K562 (cell line): ENCODE measurements at regions not wholly inside any gene's neighbourhood (a gene's known extent, or its start where the extent isn't known, plus 50 kb on each side); places are given as distances from the start of the nearest gene placed in this dataset.
A peak's percentile ranks its signal among the peaks of the same experiment; 100 is the strongest.

Source experiments
- ATAC-seq: fragments of 200-7000 bp; cut with Tn5 transposase; 3 replicates; pipeline ENCODE4 v1.9.1; 2020; ENCODE audit warnings: moderate library complexity
- BruUV-seq: library from RNA; stranded (reverse); fragments of 400-500 nt; replicated peaks from 2 replicates; lab custom pipeline; 2021; lab: Mats Ljungman, UMichigan
- CTCF ChIA-PET: fragments of 300-600 bp; formaldehyde crosslinking; extraction: SDS; loops from one replicate; lab custom pipeline; 2021; ENCODE audit warnings: low intra/inter-chr PET ratio; lab: Yijun Ruan, JAX
- POLR2A ChIA-PET: fragments of 300-600, 350-650 bp; sonication (Branson Sonifier 250); formaldehyde crosslinking; extraction: SDS; loops from one replicate; lab custom pipeline; 2021; ENCODE audit warnings: antibody characterized with exemption, inconsistent platforms; lab: Yijun Ruan, JAX
- DNase-seq, 4 experiments: peaks; one replicate each; pipeline versions ENCODE4 v3.0.0 to v3.0.0-alpha.2; 2011 to 2018; ENCODE audit warnings: low spot score in 3 of 4, mixed read lengths in 3 of 4; ENCODE audit errors: extremely low read depth in 1 of 4
- FAIRE-seq: peaks from 2 replicates; lab custom pipeline; 2011; peaks lifted over from hg19 to GRCh38; lab: Jason Lieb, UNC
- H2AFZ ChIP-seq: 2 replicates; pipeline ENCODE4 v1.6.0; 2011; ENCODE audit warnings: low read depth, low read length, control low read depth, inconsistent platforms
- H3K27ac ChIP-seq: fragments of 200-600 bp; 3 replicates; pipeline ENCODE4 v1.8.0; 2011; ENCODE audit warnings: low read depth, mild to moderate bottlenecking, control low read depth, inconsistent platforms, low read length, moderate library complexity, mixed read lengths; ENCODE audit errors: extremely low read depth
- H3K27me3 ChIP-seq, 2 experiments: fragments of 300-600 bp in 1 of 2; 2 replicates in 1 of 2; 3 replicates in 1 of 2; pipeline versions ENCODE4 v1.6.0 to v1.8.0; 2011; ENCODE audit warnings: inconsistent platforms in 2 of 2, low read length in 2 of 2, mild to moderate bottlenecking in 1 of 2, mixed read lengths in 1 of 2, moderate library complexity in 1 of 2; ENCODE audit not compliant: control insufficient read depth in 2 of 2, insufficient read depth in 2 of 2
- H3K36me3 ChIP-seq: fragments of 300-600 bp; 3 replicates; pipeline ENCODE4 v1.8.0; 2011; ENCODE audit warnings: mild to moderate bottlenecking, low read length, inconsistent platforms; ENCODE audit not compliant: control insufficient read depth, insufficient read depth
- H3K4me1 ChIP-seq, 2 experiments: fragments of 200-600 bp in 1 of 2; replicated peaks in 1 of 2; 2 replicates in 1 of 2; 3 replicates in 1 of 2; pipeline versions ENCODE4 v1.5.1 to v1.8.0; 2011; ENCODE audit warnings: inconsistent platforms in 2 of 2, low read length in 2 of 2, mild to moderate bottlenecking in 1 of 2, mixed read lengths in 1 of 2, moderate library complexity in 1 of 2; ENCODE audit not compliant: control insufficient read depth in 2 of 2, insufficient read depth in 2 of 2
- H3K4me2 ChIP-seq: 2 replicates; pipeline ENCODE4 v1.6.1; 2011; ENCODE audit warnings: low read length, control low read depth, inconsistent platforms, mixed read lengths; ENCODE audit not compliant: insufficient read depth
- H3K4me3 ChIP-seq: fragments of 200-600 bp; sonication (generic), shearing (Covaris generic); 2 replicates; pipeline ENCODE4 v1.5.1; 2016; ENCODE audit warnings: control low read depth, inconsistent platforms
- H3K79me2 ChIP-seq: fragments of 200-600 bp; 3 replicates; pipeline ENCODE4 v1.8.0; 2011; ENCODE audit warnings: low read length, inconsistent platforms; ENCODE audit not compliant: control insufficient read depth, insufficient read depth
- H3K9ac ChIP-seq, 2 experiments: 2 replicates each; pipeline versions ENCODE4 v1.6.0 to v1.6.1; 2011; ENCODE audit warnings: low read depth in 2 of 2, low read length in 2 of 2, control low read depth in 1 of 2, inconsistent platforms in 1 of 2, mild to moderate bottlenecking in 1 of 2, mixed read lengths in 1 of 2; ENCODE audit not compliant: insufficient read depth in 1 of 2
- H3K9me1 ChIP-seq: one replicate; pipeline ENCODE4 v1.6.0; 2011; ENCODE audit warnings: inconsistent platforms, mild to moderate bottlenecking, low read length, moderate library complexity; ENCODE audit not compliant: control insufficient read depth, insufficient read depth
- H3K9me3 ChIP-seq: replicated peaks from 2 replicates; pipeline ENCODE4 v1.5.1; 2011; ENCODE audit warnings: low read depth, low read length, inconsistent platforms; ENCODE audit not compliant: control insufficient read depth, insufficient read depth
- H4K20me1 ChIP-seq: replicated peaks from 2 replicates; pipeline ENCODE4 v1.6.1; 2011; ENCODE audit warnings: low read length, inconsistent platforms, mixed read lengths; ENCODE audit not compliant: control insufficient read depth, insufficient read depth
- FOXM1 ChIP-seq, 2 experiments: fragments of 450-650 bp in 1 of 2; sonication (generic) in 1 of 2; formaldehyde crosslinking in 1 of 2; IDR thresholded peaks; 2 replicates each; pipeline versions ENCODE4 v1.6.1 to v1.9.0; 2017 to 2022; ENCODE audit warnings: low read depth in 2 of 2, mild to moderate bottlenecking in 2 of 2, missing genetic modification reagents in 1 of 2, moderate library complexity in 1 of 2
- MCM2 ChIP-seq: fragments of 450-650 bp; IDR thresholded peaks from 2 replicates; pipeline ENCODE4 v1.6.1; 2017; ENCODE audit warnings: low read depth, mild to moderate bottlenecking
- MEIS2 ChIP-seq: fragments of 450-650 bp; IDR thresholded peaks from 2 replicates; pipeline ENCODE4 v1.6.1; 2014; ENCODE audit warnings: mild to moderate bottlenecking; ENCODE audit not compliant: partially characterized antibody
- SRSF1 ChIP-seq: fragments of 200-400 bp; formaldehyde crosslinking; IDR thresholded peaks from 2 replicates; pipeline ENCODE4 v1.6.1; 2017; ENCODE audit warnings: mild to moderate bottlenecking, low read depth, low read length, moderate library complexity
- TEAD1 ChIP-seq, 2 experiments: fragments of 450-650 bp in 1 of 2; sonication (generic) in 1 of 2; formaldehyde crosslinking; IDR thresholded peaks; 2 replicates each; pipeline versions ENCODE4 v1.4.0 to v1.8.0; 2020 to 2022; ENCODE audit warnings: mild to moderate bottlenecking in 2 of 2, missing genetic modification reagents in 1 of 2
- WGBS: fragments of 100-300 bp; shearing (Covaris generic); methylation state at CpG from one replicate; pipeline ENCODE4 v1.1.6; 2016; ENCODE audit warnings: low coverage, mixed read lengths; ENCODE audit not compliant: insufficient coverage; ENCODE audit errors: missing lambda C conversion rate; 5-methylcytosine and 5-hydroxymethylcytosine counted together
- in situ Hi-C: fragments of 300-500 bp; cut with MboI; formaldehyde crosslinking; loops from 4 replicates; pipeline ENCODE4 v1.15.0; 2018; ENCODE audit warnings: inconsistent platforms, mixed read lengths
- intact Hi-C: fragments of 100-400 bp; cut with micrococcal nuclease; formaldehyde crosslinking; loops from 2 replicates; pipeline ENCODE4 v1.14.2; 2022
- TF ChIP-seq, protein P1 (sequence below): IDR thresholded peaks from 3 replicates; pipeline ENCODE4 v1.6.1; 2011; ENCODE audit warnings: borderline replicate concordance, mild to moderate bottlenecking, moderate library complexity; ENCODE audit not compliant: insufficient read length; ENCODE audit errors: extremely low read depth

DNA sequence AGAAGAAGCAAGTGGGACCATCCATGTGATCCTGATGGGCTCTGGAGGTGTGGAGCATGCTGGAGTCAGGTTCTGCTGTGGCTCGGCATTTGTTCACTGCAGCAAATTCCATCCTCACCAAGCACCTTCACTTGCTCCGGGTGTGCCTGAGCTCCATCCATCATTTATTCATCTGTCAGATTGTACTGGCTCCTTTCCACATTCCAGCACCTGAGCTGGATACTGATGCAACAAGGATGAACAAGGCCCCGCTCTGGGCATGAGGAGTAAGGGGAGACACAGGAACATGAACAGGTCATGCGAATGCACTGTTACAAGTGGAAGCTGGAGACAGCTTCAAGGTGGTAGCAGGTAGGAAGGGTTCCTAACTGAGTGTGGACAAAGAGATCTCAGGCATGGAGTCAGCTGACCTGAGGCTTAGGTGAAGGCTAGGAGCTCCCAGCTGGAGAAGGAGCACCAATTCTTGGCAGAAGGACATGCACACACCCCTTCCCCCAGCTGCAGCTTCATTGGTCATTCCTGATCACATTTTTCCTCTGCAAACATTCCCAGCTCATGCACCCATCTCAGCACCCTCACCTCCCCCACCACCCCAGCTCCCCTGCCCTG, 133.7 kb upstream of the ZMIZ1 start:
- Histone ChIP-seq H3K79me2 (no peaks in the 10 kb centered on the region), H3K27me3 (peaks cover 37 to 59% of the 10 kb centered on the region in 2 experiments), H3K27ac (no peak overlapping the region), H3K4me1 (peaks cover 9 to 17% of the 10 kb centered on the region in 2 experiments), H4K20me1 (no peaks in the 10 kb centered on the region; the same call in none of the 2 replicates), H3K4me3 (no peak overlapping the region), H3K9me1 (no peaks in the 10 kb centered on the region), H3K36me3 (no peaks in the 10 kb centered on the region), H3K9ac (no peak overlapping the region), H2AFZ (no peak overlapping the region), H3K9me3 (no peaks in the 10 kb centered on the region), H3K4me2 (no peak overlapping the region)
- no TSS peak for BruUV-seq
- intact Hi-C loops (no loop called here), in situ Hi-C loops (loop anchor here (5.0 kb wide), 1 partner anchor 262 kb away; no protein-coding TSS in a partner anchor)
- POLR2A ChIA-PET = interaction anchor here (1.5 kb wide), 1 partner anchor 17 kb away, joined by 5 read pairs; no protein-coding TSS in a partner anchor
- no peak for FAIRE-seq
- TF ChIP-seq FOXM1 (IDR thresholded peaks at IDR 0.05; ENCODE audit: low read depth) = no peak
- TF ChIP-seq FOXM1 (CRISPR knock-in tag; IDR thresholded peaks at IDR 0.05; ENCODE audit: low read depth) = no peak
- no peak for TF ChIP-seq MCM2
- TF ChIP-seq, protein P1, sequence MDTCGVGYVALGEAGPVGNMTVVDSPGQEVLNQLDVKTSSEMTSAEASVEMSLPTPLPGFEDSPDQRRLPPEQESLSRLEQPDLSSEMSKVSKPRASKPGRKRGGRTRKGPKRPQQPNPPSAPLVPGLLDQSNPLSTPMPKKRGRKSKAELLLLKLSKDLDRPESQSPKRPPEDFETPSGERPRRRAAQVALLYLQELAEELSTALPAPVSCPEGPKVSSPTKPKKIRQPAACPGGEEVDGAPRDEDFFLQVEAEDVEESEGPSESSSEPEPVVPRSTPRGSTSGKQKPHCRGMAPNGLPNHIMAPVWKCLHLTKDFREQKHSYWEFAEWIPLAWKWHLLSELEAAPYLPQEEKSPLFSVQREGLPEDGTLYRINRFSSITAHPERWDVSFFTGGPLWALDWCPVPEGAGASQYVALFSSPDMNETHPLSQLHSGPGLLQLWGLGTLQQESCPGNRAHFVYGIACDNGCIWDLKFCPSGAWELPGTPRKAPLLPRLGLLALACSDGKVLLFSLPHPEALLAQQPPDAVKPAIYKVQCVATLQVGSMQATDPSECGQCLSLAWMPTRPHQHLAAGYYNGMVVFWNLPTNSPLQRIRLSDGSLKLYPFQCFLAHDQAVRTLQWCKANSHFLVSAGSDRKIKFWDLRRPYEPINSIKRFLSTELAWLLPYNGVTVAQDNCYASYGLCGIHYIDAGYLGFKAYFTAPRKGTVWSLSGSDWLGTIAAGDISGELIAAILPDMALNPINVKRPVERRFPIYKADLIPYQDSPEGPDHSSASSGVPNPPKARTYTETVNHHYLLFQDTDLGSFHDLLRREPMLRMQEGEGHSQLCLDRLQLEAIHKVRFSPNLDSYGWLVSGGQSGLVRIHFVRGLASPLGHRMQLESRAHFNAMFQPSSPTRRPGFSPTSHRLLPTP = no peak
- peak; percentile 12 for TF ChIP-seq MEIS2
- no peak for TF ChIP-seq SRSF1
- 0 out of 4 replicates have a peak, but pooled peaks of 1 of the 2 experiments have one; percentile 31 for TF ChIP-seq TEAD1 (CRISPR knock-in tag; IDR thresholded peaks at IDR 0.05)
- CTCF ChIA-PET = no interaction called here
- 6% methylated on average over 4 of the region's 4 CpGs for WGBS
- no peak for ATAC-seq
- no peak for DNase-seq
